SJCRH30 (cell line): ENCODE measurements at regions not wholly inside any gene's neighbourhood (a gene's known extent, or its start where the extent isn't known, plus 50 kb on each side); places are given as distances from the start of the nearest gene placed in this dataset.
A peak's percentile ranks its signal among the peaks of the same experiment; 100 is the strongest.
"Not testable (repeated sequence)": the region's sequence is repeated elsewhere in the genome, so short reads cannot be mapped to it uniquely, and the experiment has no call there.

Experiments
- DNase-seq, 2 experiments: peaks; one replicate each; pipeline ENCODE4 v3.0.0-alpha.2; 2015 to 2020
- H3K27ac ChIP-seq: fragments of 250-450 bp; sonication (Bioruptor Pico); 2 replicates; pipeline ENCODE4 v1.5.1; 2020; ENCODE audit warnings: mild to moderate bottlenecking, moderate library complexity
- H3K27me3 ChIP-seq: fragments of 250-450 bp; sonication (Bioruptor Pico); 2 replicates; pipeline ENCODE4 v1.5.1; 2020; ENCODE audit warnings: mild to moderate bottlenecking, moderate library complexity
- H3K36me3 ChIP-seq: fragments of 250-450 bp; sonication (Bioruptor Pico); 2 replicates; pipeline ENCODE4 v1.5.1; 2020; ENCODE audit warnings: mild to moderate bottlenecking, moderate library complexity
- H3K4me1 ChIP-seq: fragments of 250-450 bp; sonication (Bioruptor Pico); 2 replicates; pipeline ENCODE4 v1.5.1; 2020; ENCODE audit warnings: mild to moderate bottlenecking, moderate library complexity
- H3K4me3 ChIP-seq: fragments of 250-450 bp; sonication (Bioruptor Pico); 2 replicates; pipeline ENCODE4 v1.5.1; 2020; ENCODE audit warnings: mild to moderate bottlenecking, moderate library complexity
- H3K9me3 ChIP-seq: fragments of 250-450 bp; sonication (Bioruptor Pico); replicated peaks from 2 replicates; pipeline ENCODE4 v1.5.1; 2020; ENCODE audit warnings: mild to moderate bottlenecking, moderate library complexity

GRCh38 chr3:144499001-144499930, 527.6 kb downstream of the DIPK2A start:
- no peaks in the 10 kb centered on the region for H3K9me3 ChIP-seq
- DNase-seq, result no peak
- H3K27me3 ChIP-seq, result no peaks in the 10 kb centered on the region
- H3K4me3 ChIP-seq, result no peak overlapping the region
- no peak overlapping the region for H3K27ac ChIP-seq
- no peaks in the 10 kb centered on the region for H3K4me1 ChIP-seq
- H3K36me3 ChIP-seq, result no peaks in the 10 kb centered on the region

GRCh38 chr3:144501467-144501866, 529.8 kb downstream of the DIPK2A start:
- H3K4me3 ChIP-seq, result no peak overlapping the region
- no peak overlapping the region for H3K27ac ChIP-seq
- H3K4me1 ChIP-seq, result no peaks in the 10 kb centered on the region
- DNase-seq, result no peak
- H3K27me3 ChIP-seq, result no peaks in the 10 kb centered on the region
- H3K9me3 ChIP-seq, result no peaks in the 10 kb centered on the region
- no peaks in the 10 kb centered on the region for H3K36me3 ChIP-seq

- Histone ChIP-seq H3K4me1 (no peaks in the 10 kb centered on the region), H3K9me3 (no peaks in the 10 kb centered on the region), H3K36me3 (no peaks in the 10 kb centered on the region), H3K27me3 (no peaks in the 10 kb centered on the region), H3K27ac (no peak overlapping the region), H3K4me3 (no peak overlapping the region)
- DNase-seq, result no peak
These were observed 530.8 kb downstream of the DIPK2A start for GRCh38 chr3:144502402-144502801.

GRCh38 chr3:144506375-144506774, 534.8 kb downstream of the DIPK2A start:
- not testable (repeated sequence) for H3K36me3 ChIP-seq, H3K4me1 ChIP-seq, H3K9me3 ChIP-seq, H3K4me3 ChIP-seq, H3K27me3 ChIP-seq, H3K27ac ChIP-seq, DNase-seq

- Histone ChIP-seq H3K9me3 (no peaks in the 10 kb centered on the region), H3K36me3 (no peaks in the 10 kb centered on the region), H3K27me3 (no peaks in the 10 kb centered on the region)
These were observed 539.7 kb downstream of the DIPK2A start for GRCh38 chr3:144511346-144511745.

GRCh38 chr3:144516026-144516425, 544.4 kb downstream of the DIPK2A start:
- H3K4me1 ChIP-seq, result no peaks in the 10 kb centered on the region
- no peaks in the 10 kb centered on the region for H3K9me3 ChIP-seq
- no peaks in the 10 kb centered on the region for H3K36me3 ChIP-seq
- DNase-seq, result no peak
- H3K27ac ChIP-seq, result no peak overlapping the region
- no peaks in the 10 kb centered on the region for H3K27me3 ChIP-seq
- no peak overlapping the region for H3K4me3 ChIP-seq

More at GRCh38 chr3:144511346-144511745, 539.7 kb downstream of the DIPK2A start:
- Histone ChIP-seq H3K27ac (no peak overlapping the region), H3K4me3 (no peak overlapping the region), H3K4me1 (no peaks in the 10 kb centered on the region)
- DNase-seq, result no peak

GRCh38 chr3:144516589-144516988, 545.0 kb downstream of the DIPK2A start:
- no peaks in the 10 kb centered on the region for H3K9me3 ChIP-seq

GRCh38 chr3:144521131-144521530, 549.5 kb downstream of the DIPK2A start:
- Histone ChIP-seq H3K27me3 (no peaks in the 10 kb centered on the region), H3K27ac (no peak overlapping the region), H3K36me3 (no peaks in the 10 kb centered on the region), H3K9me3 (no peaks in the 10 kb centered on the region), H3K4me3 (no peak overlapping the region), H3K4me1 (no peaks in the 10 kb centered on the region)
- no peak for DNase-seq

More at GRCh38 chr3:144516589-144516988, 545.0 kb downstream of the DIPK2A start:
- Histone ChIP-seq H3K36me3 (no peaks in the 10 kb centered on the region), H3K27me3 (no peaks in the 10 kb centered on the region), H3K27ac (no peak overlapping the region), H3K4me1 (no peaks in the 10 kb centered on the region), H3K4me3 (no peak overlapping the region)
- no peak for DNase-seq

- H3K4me3 ChIP-seq, result no peak overlapping the region
- H3K36me3 ChIP-seq, result no peaks in the 10 kb centered on the region
- no peaks in the 10 kb centered on the region for H3K9me3 ChIP-seq
- H3K27me3 ChIP-seq, result no peaks in the 10 kb centered on the region
- H3K4me1 ChIP-seq, result no peaks in the 10 kb centered on the region
- H3K27ac ChIP-seq, result no peak overlapping the region
- DNase-seq, result no peak
These were observed 550.8 kb downstream of the DIPK2A start for GRCh38 chr3:144522456-144522855.

GRCh38 chr3:144523396-144523795, 551.8 kb downstream of the DIPK2A start:
- no peak for DNase-seq
- Histone ChIP-seq H3K36me3 (no peaks in the 10 kb centered on the region), H3K9me3 (no peaks in the 10 kb centered on the region), H3K27ac (no peak overlapping the region), H3K4me3 (no peak overlapping the region), H3K4me1 (no peaks in the 10 kb centered on the region), H3K27me3 (no peaks in the 10 kb centered on the region)

GRCh38 chr3:144524531-144524930, 552.9 kb downstream of the DIPK2A start:
- no peak overlapping the region for H3K4me3 ChIP-seq
- no peak for DNase-seq
- H3K27me3 ChIP-seq, result no peaks in the 10 kb centered on the region
- H3K27ac ChIP-seq, result no peak overlapping the region
- no peaks in the 10 kb centered on the region for H3K4me1 ChIP-seq
- H3K9me3 ChIP-seq, result no peaks in the 10 kb centered on the region
- H3K36me3 ChIP-seq, result no peaks in the 10 kb centered on the region

GRCh38 chr3:144529566-144529965, 557.9 kb downstream of the DIPK2A start:
- Histone ChIP-seq H3K27ac (no peak overlapping the region), H3K4me1 (no peaks in the 10 kb centered on the region), H3K4me3 (no peak overlapping the region), H3K27me3 (no peaks in the 10 kb centered on the region; the same call in 1 of the 2 replicates), H3K9me3 (no peaks in the 10 kb centered on the region), H3K36me3 (no peaks in the 10 kb centered on the region)
- no peak for DNase-seq

- Histone ChIP-seq H3K27me3 (no peaks in the 10 kb centered on the region), H3K27ac (no peak overlapping the region), H3K4me3 (no peak overlapping the region), H3K36me3 (no peaks in the 10 kb centered on the region), H3K4me1 (no peaks in the 10 kb centered on the region), H3K9me3 (no peaks in the 10 kb centered on the region)
- DNase-seq, result no peak
These were observed 573.2 kb downstream of the DIPK2A start for GRCh38 chr3:144544871-144545270.

GRCh38 chr3:144546539-144546938, 574.9 kb downstream of the DIPK2A start:
- no peaks in the 10 kb centered on the region for H3K27me3 ChIP-seq
- H3K36me3 ChIP-seq, result no peaks in the 10 kb centered on the region
- H3K27ac ChIP-seq, result no peak overlapping the region
- H3K9me3 ChIP-seq, result no peaks in the 10 kb centered on the region
- H3K4me1 ChIP-seq, result no peaks in the 10 kb centered on the region
- DNase-seq, result no peak
- no peak overlapping the region for H3K4me3 ChIP-seq

GRCh38 chr3:144548346-144548745, 576.7 kb downstream of the DIPK2A start:
- H3K36me3 ChIP-seq, result no peaks in the 10 kb centered on the region
- H3K4me1 ChIP-seq, result no peaks in the 10 kb centered on the region
- DNase-seq, result no peak
- no peaks in the 10 kb centered on the region for H3K27me3 ChIP-seq
- no peak overlapping the region for H3K4me3 ChIP-seq
- H3K27ac ChIP-seq, result no peak overlapping the region
- H3K9me3 ChIP-seq, result no peaks in the 10 kb centered on the region

- Histone ChIP-seq H3K9me3 (no peaks in the 10 kb centered on the region), H3K27ac (no peak overlapping the region), H3K4me3 (no peak overlapping the region), H3K27me3 (no peaks in the 10 kb centered on the region), H3K4me1 (no peaks in the 10 kb centered on the region), H3K36me3 (no peaks in the 10 kb centered on the region)
- DNase-seq, result peak in 1 of 2 experiments; percentile 4
These were observed 577.5 kb downstream of the DIPK2A start for GRCh38 chr3:144549166-144549565.
